CD14-positive monocyte (primary cell): ENCODE measurements at regions not wholly inside any gene's neighbourhood (a gene's known extent, or its start where the extent isn't known, plus 50 kb on each side); places are given as distances from the start of the nearest gene placed in this dataset.
"Not testable (repeated sequence)": the region's sequence is repeated elsewhere in the genome, so short reads cannot be mapped to it uniquely, and the experiment has no call there.

ENCODE experiments used
- DNase-seq, 3 donors: peaks; one replicate each; pipeline ENCODE4 v3.0.0-alpha.2; 2011 to 2022
- H2AFZ ChIP-seq: 2 replicates; pipeline ENCODE4 v1.6.0; 2012; ENCODE audit warnings: mild to moderate bottlenecking, low read depth, low read length, inconsistent platforms; ENCODE audit not compliant: insufficient read depth, poor library complexity, severe bottlenecking
- H3K27ac ChIP-seq, 2 donors: 1 replicate in 1 of 2; 2 replicates in 1 of 2; pipeline ENCODE4 v1.5.1; 2012 to 2013; ENCODE audit warnings: low read length in 2 of 2, control low read depth in 1 of 2, inconsistent platforms in 1 of 2, low read depth in 1 of 2, mild to moderate bottlenecking in 1 of 2
- H3K27me3 ChIP-seq, 2 donors: one replicate each; pipeline versions ENCODE4 v1.6.0 to v1.6.1; 2011 to 2013; ENCODE audit warnings: low read length in 2 of 2; ENCODE audit not compliant: control insufficient read depth in 2 of 2, insufficient read depth in 2 of 2
- H3K36me3 ChIP-seq, 2 donors: replicated peaks in 1 of 2; 1 replicate in 1 of 2; 2 replicates in 1 of 2; pipeline versions ENCODE4 v1.5.1 to v1.6.1; 2012 to 2013; ENCODE audit warnings: low read length in 2 of 2, control low read depth in 1 of 2, inconsistent platforms in 1 of 2, mild to moderate bottlenecking in 1 of 2; ENCODE audit not compliant: insufficient read depth in 2 of 2, control insufficient read depth in 1 of 2
- H3K4me1 ChIP-seq, 2 donors: 1 replicate in 1 of 2; 2 replicates in 1 of 2; pipeline versions ENCODE4 v1.5.1 to v1.6.1; 2012 to 2013; ENCODE audit warnings: low read length in 2 of 2, control low read depth in 1 of 2, inconsistent platforms in 1 of 2, mild to moderate bottlenecking in 1 of 2, moderate library complexity in 1 of 2; ENCODE audit not compliant: insufficient read depth in 2 of 2, control insufficient read depth in 1 of 2
- H3K4me2 ChIP-seq: replicated peaks from 2 replicates; pipeline ENCODE3; 2012; ENCODE audit warnings: low read length, moderate library complexity, mild to moderate bottlenecking; ENCODE audit not compliant: poor library complexity, severe bottlenecking; ENCODE audit errors: extremely low read depth
- H3K4me3 ChIP-seq, 3 experiments: fragments of 200-600 bp in 1 of 3; sonication (generic) in 1 of 3; replicated peaks in 1 of 3; 1 replicate in 2 of 3; 2 replicates in 1 of 3; pipeline ENCODE4 v1.5.1; 2011 to 2013; ENCODE audit warnings: low read length in 3 of 3, mild to moderate bottlenecking in 3 of 3, control low read depth in 2 of 3, low read depth in 2 of 3, inconsistent platforms in 1 of 3, moderate library complexity in 1 of 3
- H3K79me2 ChIP-seq: 2 replicates; pipeline ENCODE4 v1.6.0; 2012; ENCODE audit warnings: mild to moderate bottlenecking, control low read depth, inconsistent platforms, low read length, moderate library complexity; ENCODE audit not compliant: insufficient read depth
- H3K9ac ChIP-seq: 2 replicates; pipeline ENCODE4 v1.6.0; 2017; ENCODE audit warnings: low read length, mild to moderate bottlenecking; ENCODE audit not compliant: insufficient read depth, poor library complexity, severe bottlenecking
- H3K9me3 ChIP-seq, 2 donors: replicated peaks in 1 of 2; 1 replicate in 1 of 2; 2 replicates in 1 of 2; pipeline versions ENCODE4 v1.5.1 to v1.6.1; 2012 to 2013; ENCODE audit warnings: low read length in 2 of 2, control low read depth in 1 of 2; ENCODE audit not compliant: control insufficient read depth in 1 of 2, insufficient read depth in 1 of 2
- H4K20me1 ChIP-seq: 2 replicates; pipeline ENCODE4 v1.6.0; 2012; ENCODE audit warnings: mild to moderate bottlenecking, low read length, control low read depth, moderate library complexity; ENCODE audit not compliant: insufficient read depth
- H3K27ac Mint-ChIP-seq, 7 donors: one replicate each; pipeline ENCODE4 v1.8.0; 2020; ENCODE audit warnings: mild to moderate bottlenecking in 7 of 7, mixed read lengths in 7 of 7, moderate library complexity in 6 of 7, inconsistent platforms in 2 of 7
- H3K27me3 Mint-ChIP-seq, 3 donors: one replicate each; pipeline ENCODE4 v1.8.0; 2021 to 2022; ENCODE audit warnings: low read depth in 3 of 3, mild to moderate bottlenecking in 3 of 3, mixed read lengths in 3 of 3, moderate library complexity in 3 of 3, inconsistent platforms in 1 of 3
- H3K36me3 Mint-ChIP-seq, 2 donors: one replicate each; pipeline ENCODE4 v1.8.0; 2020; ENCODE audit warnings: mixed read lengths in 2 of 2, inconsistent platforms in 1 of 2, mild to moderate bottlenecking in 1 of 2
- H3K4me1 Mint-ChIP-seq: one replicate; pipeline ENCODE4 v1.8.0; 2020; ENCODE audit warnings: mild to moderate bottlenecking, mixed read lengths
- H3K4me3 Mint-ChIP-seq, 2 donors: one replicate each; pipeline ENCODE4 v1.8.0; 2020; ENCODE audit warnings: mild to moderate bottlenecking in 2 of 2, mixed read lengths in 2 of 2, moderate library complexity in 1 of 2
- H3K9me3 Mint-ChIP-seq, 7 donors: one replicate each; pipeline ENCODE4 v1.8.0; 2020 to 2022; ENCODE audit warnings: mixed read lengths in 7 of 7, mild to moderate bottlenecking in 6 of 7, moderate library complexity in 6 of 7, inconsistent platforms in 2 of 7
- CTCF ChIP-seq: fragments of 200-600 bp; IDR thresholded peaks from one replicate; pipeline ENCODE4 v1.8.0; 2022; ENCODE audit warnings: antibody characterized with exemption, mild to moderate bottlenecking
- WGBS: methylation state at CpG from one replicate; pipeline ENCODE4 v1.1.5; 2013; ENCODE audit warnings: missing lambda C conversion rate; ENCODE audit not compliant: insufficient coverage; 5-methylcytosine and 5-hydroxymethylcytosine counted together
- intact Hi-C, 2 donors: fragments of 100-400 bp; cut with micrococcal nuclease; formaldehyde crosslinking; loops; one replicate each; pipeline versions ENCODE4 v1.15.0 to v1.15.1; 2023

- Mint-ChIP-seq H3K4me1 (no peaks in the 10 kb centered on the region), H3K36me3 (no peaks in the 10 kb centered on the region), H3K27me3 (peaks cover 0 to 6% (median 2%) of the 10 kb centered on the region in 3 donors), H3K27ac (no peak overlapping the region), H3K4me3 (no peak overlapping the region), H3K9me3 (peaks cover 1 to 9% (median 3%) of the 10 kb centered on the region in 7 donors)
- Histone ChIP-seq H3K9ac (no peak overlapping the region), H3K27me3 (no peaks in the 10 kb centered on the region), H3K4me1 (no peaks in the 10 kb centered on the region), H4K20me1 (no peaks in the 10 kb centered on the region), H3K27ac (no peak overlapping the region), H3K4me2 (no peak overlapping the region), H3K9me3 (peaks cover 8 to 42% of the 10 kb centered on the region in 2 donors), H2AFZ (no peak overlapping the region), H3K4me3 (no peak overlapping the region), H3K36me3 (no peaks in the 10 kb centered on the region), H3K79me2 (no peaks in the 10 kb centered on the region)
- no CpG with 5 or more reads among the region's 3 CpGs for WGBS
- TF ChIP-seq CTCF = no peak
- DNase-seq = no peak
- intact Hi-C loops = no loop called here
Observed at GRCh38 chr5:2534970-2535369, 216.5 kb downstream of the IRX2 start.

GRCh38 chr5:2534251-2534650 lies 217.2 kb downstream of the IRX2 start:
- H3K9me3 ChIP-seq = peaks cover 8 to 48% of the 10 kb centered on the region in 2 donors
- Mint-ChIP-seq H3K27me3 (peaks cover 0 to 6% (median 2%) of the 10 kb centered on the region in 3 donors), H3K4me3 (no peak overlapping the region)

GRCh38 chr5:2533848-2534247 lies 217.6 kb downstream of the IRX2 start:
- H3K4me3 Mint-ChIP-seq, H4K20me1 ChIP-seq, H3K4me1 ChIP-seq, H3K27me3 ChIP-seq, H3K4me2 ChIP-seq, H3K27ac Mint-ChIP-seq, DNase-seq, H3K36me3 ChIP-seq, H3K4me1 Mint-ChIP-seq, H3K79me2 ChIP-seq, H2AFZ ChIP-seq, H3K9ac ChIP-seq, H3K27me3 Mint-ChIP-seq, H3K9me3 Mint-ChIP-seq, H3K27ac ChIP-seq, intact Hi-C loops, H3K36me3 Mint-ChIP-seq, H3K4me3 ChIP-seq: not testable (repeated sequence)
- peaks cover 8 to 46% of the 10 kb centered on the region in 2 donors for H3K9me3 ChIP-seq
- WGBS = no CpG with 5 or more reads among the region's 2 CpGs

More at GRCh38 chr5:2534251-2534650, 217.2 kb downstream of the IRX2 start:
- H3K36me3 Mint-ChIP-seq = no peaks in the 10 kb centered on the region
- Histone ChIP-seq H3K27me3 (no peaks in the 10 kb centered on the region), H3K9ac (no peak overlapping the region), H3K4me2 (no peak overlapping the region), H3K4me1 (no peaks in the 10 kb centered on the region), H4K20me1 (no peaks in the 10 kb centered on the region), H3K4me3 (no peak overlapping the region), H3K79me2 (no peaks in the 10 kb centered on the region), H2AFZ (no peak overlapping the region), H3K27ac (no peak overlapping the region), H3K36me3 (no peaks in the 10 kb centered on the region)
- intact Hi-C loops = no loop called here
- 100% methylated on average over 1 of the region's 3 CpGs for WGBS
- H3K27ac Mint-ChIP-seq = no peak overlapping the region
- no peak for TF ChIP-seq CTCF
- H3K4me1 Mint-ChIP-seq = no peaks in the 10 kb centered on the region
- peaks cover 1 to 8% (median 5%) of the 10 kb centered on the region in 7 donors for H3K9me3 Mint-ChIP-seq
- DNase-seq = no peak
